ENCODE measurements at regions not wholly inside any gene's neighbourhood (a gene's known extent, or its start where the extent isn't known, plus 50 kb on each side); places are given as distances from the start of the nearest gene placed in this dataset.
"Not testable (repeated sequence)": the region's sequence is repeated elsewhere in the genome, so short reads cannot be mapped to it uniquely, and the experiment has no call there.

- H3K4me1 ChIP-seq (ENCODE audit: insufficient read depth, low read length): no peaks in the 10 kb centered on the region
- H3K9ac ChIP-seq (ENCODE audit: low read depth, low read length): no peak overlapping the region
- no peaks in the 10 kb centered on the region for H3K36me3 ChIP-seq (ENCODE audit: insufficient read depth, low read length)
- H3K9me3 ChIP-seq (ENCODE audit: control insufficient read depth, insufficient read depth, low read length): no peaks in the 10 kb centered on the region
These were observed 51.4 kb upstream of the S1PR1 start for GRCh38 chr1:101185421-101185820.

GRCh38 chr1:101183388-101183699 lies 53.5 kb upstream of the S1PR1 start:
- Histone ChIP-seq H3K36me3 (ENCODE audit: insufficient read depth, low read length) (no peaks in the 10 kb centered on the region), H3K4me1 (ENCODE audit: insufficient read depth, low read length) (no peaks in the 10 kb centered on the region; the same call in 1 of the 2 replicates), H3K9me3 (ENCODE audit: control insufficient read depth, insufficient read depth, low read length) (no peaks in the 10 kb centered on the region), H3K9ac (ENCODE audit: low read depth, low read length) (no peak overlapping the region)

GRCh38 chr1:101182627-101183387 lies 54.0 kb upstream of the S1PR1 start:
- H3K9ac ChIP-seq (ENCODE audit: low read depth, low read length): no peak overlapping the region
- H3K36me3 ChIP-seq (ENCODE audit: insufficient read depth, low read length): no peaks in the 10 kb centered on the region
- H3K4me1 ChIP-seq (ENCODE audit: insufficient read depth, low read length): no peaks in the 10 kb centered on the region; the same call in 1 of the 2 replicates
- no peaks in the 10 kb centered on the region for H3K9me3 ChIP-seq (ENCODE audit: control insufficient read depth, insufficient read depth, low read length)

- no peaks in the 10 kb centered on the region for H3K9me3 ChIP-seq (ENCODE audit: control insufficient read depth, insufficient read depth, low read length)
- no peak overlapping the region for H3K9ac ChIP-seq (ENCODE audit: low read depth, low read length)
- no peaks in the 10 kb centered on the region; the same call in 1 of the 2 replicates for H3K4me1 ChIP-seq (ENCODE audit: insufficient read depth, low read length)
These were observed 54.9 kb upstream of the S1PR1 start for GRCh38 chr1:101181930-101182329.

GRCh38 chr1:101178688-101179491 lies 57.9 kb upstream of the S1PR1 start:
- H3K9me3 ChIP-seq (ENCODE audit: control insufficient read depth, insufficient read depth, low read length): no peaks in the 10 kb centered on the region
- no peaks in the 10 kb centered on the region for H3K36me3 ChIP-seq (ENCODE audit: insufficient read depth, low read length)
- no peaks in the 10 kb centered on the region; the same call in 1 of the 2 replicates for H3K4me1 ChIP-seq (ENCODE audit: insufficient read depth, low read length)
- H3K9ac ChIP-seq (ENCODE audit: low read depth, low read length): no peak overlapping the region

More at GRCh38 chr1:101181930-101182329, 54.9 kb upstream of the S1PR1 start:
- no peaks in the 10 kb centered on the region for H3K36me3 ChIP-seq (ENCODE audit: insufficient read depth, low read length)

GRCh38 chr1:101178341-101178687 lies 58.5 kb upstream of the S1PR1 start:
- H3K36me3 ChIP-seq (ENCODE audit: insufficient read depth, low read length): no peaks in the 10 kb centered on the region
- no peaks in the 10 kb centered on the region for H3K9me3 ChIP-seq (ENCODE audit: control insufficient read depth, insufficient read depth, low read length)
- H3K9ac ChIP-seq (ENCODE audit: low read depth, low read length): no peak overlapping the region
- no peaks in the 10 kb centered on the region; the same call in 1 of the 2 replicates for H3K4me1 ChIP-seq (ENCODE audit: insufficient read depth, low read length)

- no peak overlapping the region for H3K9ac ChIP-seq (ENCODE audit: low read depth, low read length)
- no peaks in the 10 kb centered on the region; the same call in 1 of the 2 replicates for H3K4me1 ChIP-seq (ENCODE audit: insufficient read depth, low read length)
- no peaks in the 10 kb centered on the region for H3K9me3 ChIP-seq (ENCODE audit: control insufficient read depth, insufficient read depth, low read length)
- no peaks in the 10 kb centered on the region for H3K36me3 ChIP-seq (ENCODE audit: insufficient read depth, low read length)
These were observed 60.9 kb upstream of the S1PR1 start for GRCh38 chr1:101175886-101176285.

GRCh38 chr1:101175466-101175865 lies 61.4 kb upstream of the S1PR1 start:
- no peaks in the 10 kb centered on the region; the same call in 1 of the 2 replicates for H3K4me1 ChIP-seq (ENCODE audit: insufficient read depth, low read length)
- H3K9me3 ChIP-seq (ENCODE audit: control insufficient read depth, insufficient read depth, low read length): no peaks in the 10 kb centered on the region
- no peaks in the 10 kb centered on the region for H3K36me3 ChIP-seq (ENCODE audit: insufficient read depth, low read length)
- no peak overlapping the region for H3K9ac ChIP-seq (ENCODE audit: low read depth, low read length)

GRCh38 chr1:101174722-101175121 lies 62.1 kb upstream of the S1PR1 start:
- H3K9ac ChIP-seq (ENCODE audit: low read depth, low read length): no peak overlapping the region
- H3K36me3 ChIP-seq (ENCODE audit: insufficient read depth, low read length): no peaks in the 10 kb centered on the region
- no peaks in the 10 kb centered on the region for H3K9me3 ChIP-seq (ENCODE audit: control insufficient read depth, insufficient read depth, low read length)
- H3K4me1 ChIP-seq (ENCODE audit: insufficient read depth, low read length): no peaks in the 10 kb centered on the region; the same call in 1 of the 2 replicates

- not testable (repeated sequence) for H3K9me3 ChIP-seq (ENCODE audit: control insufficient read depth, insufficient read depth, low read length); H3K36me3 ChIP-seq (ENCODE audit: insufficient read depth, low read length); H3K9ac ChIP-seq (ENCODE audit: low read depth, low read length); H3K4me1 ChIP-seq (ENCODE audit: insufficient read depth, low read length)
These were observed 62.5 kb upstream of the S1PR1 start for GRCh38 chr1:101174298-101174697.

GRCh38 chr1:101170506-101171050 lies 66.2 kb upstream of the S1PR1 start:
- Histone ChIP-seq H3K4me1 (ENCODE audit: insufficient read depth, low read length) (peaks cover 7% of the 10 kb centered on the region; the same call in 1 of the 2 replicates), H3K9ac (ENCODE audit: low read depth, low read length) (no peak overlapping the region), H3K36me3 (ENCODE audit: insufficient read depth, low read length) (no peaks in the 10 kb centered on the region), H3K9me3 (ENCODE audit: control insufficient read depth, insufficient read depth, low read length) (no peaks in the 10 kb centered on the region)

- Histone ChIP-seq H3K4me1 (ENCODE audit: insufficient read depth, low read length) (peaks cover 7% of the 10 kb centered on the region; the same call in 1 of the 2 replicates), H3K36me3 (ENCODE audit: insufficient read depth, low read length) (no peaks in the 10 kb centered on the region), H3K9me3 (ENCODE audit: control insufficient read depth, insufficient read depth, low read length) (no peaks in the 10 kb centered on the region), H3K9ac (ENCODE audit: low read depth, low read length) (no peak overlapping the region)
These were observed 68.9 kb upstream of the S1PR1 start for GRCh38 chr1:101167891-101168290.

- Histone ChIP-seq H3K9ac (ENCODE audit: low read depth, low read length) (no peak overlapping the region), H3K9me3 (ENCODE audit: control insufficient read depth, insufficient read depth, low read length) (no peaks in the 10 kb centered on the region), H3K36me3 (ENCODE audit: insufficient read depth, low read length) (no peaks in the 10 kb centered on the region), H3K4me1 (ENCODE audit: insufficient read depth, low read length) (peaks cover 7% of the 10 kb centered on the region; the same call in 1 of the 2 replicates)
These were observed 70.2 kb upstream of the S1PR1 start for GRCh38 chr1:101166583-101167120.

GRCh38 chr1:101165954-101166353 lies 70.9 kb upstream of the S1PR1 start:
- Histone ChIP-seq H3K9me3 (ENCODE audit: control insufficient read depth, insufficient read depth, low read length) (no peaks in the 10 kb centered on the region), H3K36me3 (ENCODE audit: insufficient read depth, low read length) (no peaks in the 10 kb centered on the region), H3K4me1 (ENCODE audit: insufficient read depth, low read length) (peaks cover 7% of the 10 kb centered on the region; the same call in 1 of the 2 replicates), H3K9ac (ENCODE audit: low read depth, low read length) (no peak overlapping the region)

All from ES-I3 (cell line).